ENCODE measurements at regions not wholly inside any gene's neighbourhood (a gene's known extent, or its start where the extent isn't known, plus 50 kb on each side); places are given as distances from the start of the nearest gene placed in this dataset.

DNA sequence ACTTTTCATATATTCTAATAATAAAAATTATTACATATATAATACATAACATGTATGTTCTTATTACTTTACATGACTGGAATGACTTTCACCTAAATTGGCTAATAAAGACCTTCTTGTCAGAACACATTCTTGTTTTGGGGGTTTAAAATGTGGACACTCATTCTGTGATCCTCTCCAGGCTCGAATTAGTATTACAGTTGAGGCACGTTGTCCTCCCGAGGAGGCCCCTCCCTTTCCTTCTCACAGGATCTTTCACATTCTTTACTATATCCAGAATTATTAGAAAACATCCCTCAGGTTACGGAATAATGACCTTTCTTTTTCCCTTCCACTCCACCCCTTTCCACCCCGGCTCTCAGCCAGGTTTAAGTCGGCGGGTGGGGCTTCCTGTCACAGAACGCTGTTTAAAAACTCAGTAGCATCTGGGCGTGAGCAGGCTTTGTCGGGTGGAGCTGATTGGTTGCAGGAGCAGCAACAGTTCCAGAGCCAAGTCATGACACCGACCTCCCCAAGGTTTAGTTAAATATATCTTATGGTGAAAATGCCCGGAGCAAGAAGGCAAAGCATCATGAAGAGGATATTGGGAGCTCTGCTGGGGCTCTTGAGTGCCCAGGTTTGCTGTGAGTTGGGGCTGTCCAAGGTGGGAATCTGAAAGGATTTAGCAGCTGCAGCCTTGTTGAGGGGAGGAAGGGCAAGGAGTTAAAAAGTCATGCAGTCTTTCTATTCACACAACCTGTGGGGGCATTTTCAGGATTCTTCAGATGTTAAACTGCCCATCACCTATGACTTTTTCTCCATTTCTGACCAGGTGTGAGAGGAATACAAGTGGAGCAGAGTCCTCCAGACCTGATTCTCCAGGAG lies 396.7 kb upstream of the OR4E1 start:
- Histone ChIP-seq H3K4me2 (ENCODE audit: low read length) (no peak overlapping the region), H3K4me3 (replicated peaks in 1 of 2; ENCODE audit: low read depth in 1 of 2, low read length in 2 of 2) (no peak overlapping the region), H2AFZ (ENCODE audit: low read depth, low read length, poor library complexity, severe bottlenecking) (no peak overlapping the region), H3K79me2 (ENCODE audit: insufficient read depth, low read length) (no peaks in the 10 kb centered on the region), H3K9me3 (ENCODE audit: control insufficient read depth in 1 of 2, insufficient read depth in 1 of 2, low read depth in 1 of 2, low read length in 2 of 2) (no peaks in the 10 kb centered on the region), H3K4me1 (ENCODE audit: control insufficient read depth in 1 of 2, insufficient read depth in 2 of 2, low read length in 2 of 2) (no peaks in the 10 kb centered on the region), H3K9me2 (ENCODE audit: insufficient read depth) (no peaks in the 10 kb centered on the region), H3K9ac (ENCODE audit: low read length) (no peak overlapping the region), H3K27me3 (ENCODE audit: insufficient read depth, low read length) (peaks cover 51% of the 10 kb centered on the region), H3K36me3 (ENCODE audit: control insufficient read depth in 1 of 2, insufficient read depth in 2 of 2, low read length in 2 of 2) (no peaks in the 10 kb centered on the region), H4K20me1 (ENCODE audit: insufficient read depth) (no peaks in the 10 kb centered on the region), H3K27ac (ENCODE audit: low read depth, low read length) (no peak overlapping the region)
- ChIA-PET RAD21 (ENCODE audit: low non-redundant PET in 1 of 2, low total read pairs in 2 of 2, uncharacterized antibody in 2 of 2, unreplicated experiment in 2 of 2) (no interaction called here), POLR2A (no interaction called here), CTCF (interaction anchor here (0.7 to 1.3 kb wide), 3 partner anchors 14 to 30 kb away, joined by 3 to 4 read pairs (median 3); no protein-coding TSS in a partner anchor)
- DNase-seq (ENCODE audit: low read depth, low spot score) (no peak), ATAC-seq (no peak)
- TF ChIP-seq ZFX (IDR thresholded peaks at IDR 0.05) (no peak), EZH2phosphoT487 (IDR thresholded peaks at IDR 0.05; ENCODE audit: borderline replicate concordance) (no peak), SP1 (IDR thresholded peaks at IDR 0.05; ENCODE audit: low read depth) (no peak), ZBTB33 (IDR thresholded peaks at IDR 0.05; ENCODE audit: extremely low read depth, insufficient replicate concordance, low read length) (no peak), YY1 (IDR thresholded peaks at IDR 0.05; ENCODE audit: extremely low read depth, insufficient replicate concordance, low read depth, low read length) (no peak), SIN3A (IDR thresholded peaks at IDR 0.05; ENCODE audit: low read depth) (no peak), ZNF274 (IDR thresholded peaks at IDR 0.05; ENCODE audit: low read depth, low read length) (no peak), POLR2AphosphoS5 (IDR thresholded peaks at IDR 0.05; ENCODE audit: low read depth, low read length) (no peak), MAX (IDR thresholded peaks at IDR 0.05) (no peak), RAD21 (IDR thresholded peaks at IDR 0.05; ENCODE audit: low read depth) (no peak), EZH2 (IDR thresholded peaks at IDR 0.05) (no peak)
- TF ChIP-seq, protein P1, sequence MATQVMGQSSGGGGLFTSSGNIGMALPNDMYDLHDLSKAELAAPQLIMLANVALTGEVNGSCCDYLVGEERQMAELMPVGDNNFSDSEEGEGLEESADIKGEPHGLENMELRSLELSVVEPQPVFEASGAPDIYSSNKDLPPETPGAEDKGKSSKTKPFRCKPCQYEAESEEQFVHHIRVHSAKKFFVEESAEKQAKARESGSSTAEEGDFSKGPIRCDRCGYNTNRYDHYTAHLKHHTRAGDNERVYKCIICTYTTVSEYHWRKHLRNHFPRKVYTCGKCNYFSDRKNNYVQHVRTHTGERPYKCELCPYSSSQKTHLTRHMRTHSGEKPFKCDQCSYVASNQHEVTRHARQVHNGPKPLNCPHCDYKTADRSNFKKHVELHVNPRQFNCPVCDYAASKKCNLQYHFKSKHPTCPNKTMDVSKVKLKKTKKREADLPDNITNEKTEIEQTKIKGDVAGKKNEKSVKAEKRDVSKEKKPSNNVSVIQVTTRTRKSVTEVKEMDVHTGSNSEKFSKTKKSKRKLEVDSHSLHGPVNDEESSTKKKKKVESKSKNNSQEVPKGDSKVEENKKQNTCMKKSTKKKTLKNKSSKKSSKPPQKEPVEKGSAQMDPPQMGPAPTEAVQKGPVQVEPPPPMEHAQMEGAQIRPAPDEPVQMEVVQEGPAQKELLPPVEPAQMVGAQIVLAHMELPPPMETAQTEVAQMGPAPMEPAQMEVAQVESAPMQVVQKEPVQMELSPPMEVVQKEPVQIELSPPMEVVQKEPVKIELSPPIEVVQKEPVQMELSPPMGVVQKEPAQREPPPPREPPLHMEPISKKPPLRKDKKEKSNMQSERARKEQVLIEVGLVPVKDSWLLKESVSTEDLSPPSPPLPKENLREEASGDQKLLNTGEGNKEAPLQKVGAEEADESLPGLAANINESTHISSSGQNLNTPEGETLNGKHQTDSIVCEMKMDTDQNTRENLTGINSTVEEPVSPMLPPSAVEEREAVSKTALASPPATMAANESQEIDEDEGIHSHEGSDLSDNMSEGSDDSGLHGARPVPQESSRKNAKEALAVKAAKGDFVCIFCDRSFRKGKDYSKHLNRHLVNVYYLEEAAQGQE (IDR thresholded peaks at IDR 0.05; ENCODE audit: low read depth), result no peak
- intact Hi-C loops (cut with micrococcal nuclease), result no loop called here
- no TSS peak for BruUV-seq (replicated peaks)
